ENCODE measurements at regions not wholly inside any gene's neighbourhood (a gene's known extent, or its start where the extent isn't known, plus 50 kb on each side); places are given as distances from the start of the nearest gene placed in this dataset.

DNA sequence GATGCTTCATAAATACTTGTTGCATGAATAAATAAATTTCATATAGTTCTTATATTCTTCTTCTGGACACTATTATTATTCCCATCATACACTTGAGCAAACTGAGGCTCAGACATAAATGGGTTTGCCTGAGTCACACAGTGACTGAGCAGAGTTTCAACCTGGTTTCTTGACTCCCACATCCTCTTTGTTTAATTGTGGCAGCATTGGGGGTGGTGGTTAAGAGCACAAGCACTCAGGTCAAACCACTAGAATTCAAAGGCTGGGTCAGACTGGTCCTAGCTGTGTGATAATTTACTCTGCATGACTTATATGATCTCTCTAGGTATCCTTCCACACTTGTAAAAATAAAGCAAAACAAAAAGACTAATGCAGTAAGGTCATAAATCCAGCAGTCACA is 274.9 kb upstream of the SRRM4 start:
- DNase-seq: no peak

- no peak for DNase-seq
Measured at GRCh38 chr12:118709946-118710345, 271.4 kb upstream of the SRRM4 start.

- no peak for DNase-seq
Measured at GRCh38 chr12:118711185-118711584, 270.2 kb upstream of the SRRM4 start.

GRCh38 chr12:118714051-118714460 is 267.3 kb upstream of the SRRM4 start:
- peak; percentile 74 for DNase-seq

GRCh38 chr12:118714500-118714899 is 266.8 kb upstream of the SRRM4 start:
- no peak for DNase-seq

DNA sequence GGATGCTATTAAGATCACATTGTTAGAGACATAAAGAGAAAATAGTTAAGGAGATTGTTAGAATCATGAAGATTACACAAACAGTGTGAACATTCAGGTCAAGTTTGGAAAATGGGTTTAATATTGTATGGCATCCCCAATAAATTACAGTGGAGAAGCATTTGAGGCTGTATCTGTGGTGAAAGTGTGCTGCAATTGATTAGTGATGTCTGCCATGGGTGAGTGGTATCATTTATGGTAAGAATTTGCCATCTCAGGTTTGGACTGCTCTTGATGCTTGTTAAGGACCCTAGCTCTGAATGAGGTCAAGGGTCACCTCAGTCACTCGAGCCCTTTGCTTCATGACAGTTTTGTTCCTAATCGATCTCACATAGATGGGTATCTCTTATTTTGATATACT is 265.7 kb upstream of the SRRM4 start:
- DNase-seq: no peak

DNA sequence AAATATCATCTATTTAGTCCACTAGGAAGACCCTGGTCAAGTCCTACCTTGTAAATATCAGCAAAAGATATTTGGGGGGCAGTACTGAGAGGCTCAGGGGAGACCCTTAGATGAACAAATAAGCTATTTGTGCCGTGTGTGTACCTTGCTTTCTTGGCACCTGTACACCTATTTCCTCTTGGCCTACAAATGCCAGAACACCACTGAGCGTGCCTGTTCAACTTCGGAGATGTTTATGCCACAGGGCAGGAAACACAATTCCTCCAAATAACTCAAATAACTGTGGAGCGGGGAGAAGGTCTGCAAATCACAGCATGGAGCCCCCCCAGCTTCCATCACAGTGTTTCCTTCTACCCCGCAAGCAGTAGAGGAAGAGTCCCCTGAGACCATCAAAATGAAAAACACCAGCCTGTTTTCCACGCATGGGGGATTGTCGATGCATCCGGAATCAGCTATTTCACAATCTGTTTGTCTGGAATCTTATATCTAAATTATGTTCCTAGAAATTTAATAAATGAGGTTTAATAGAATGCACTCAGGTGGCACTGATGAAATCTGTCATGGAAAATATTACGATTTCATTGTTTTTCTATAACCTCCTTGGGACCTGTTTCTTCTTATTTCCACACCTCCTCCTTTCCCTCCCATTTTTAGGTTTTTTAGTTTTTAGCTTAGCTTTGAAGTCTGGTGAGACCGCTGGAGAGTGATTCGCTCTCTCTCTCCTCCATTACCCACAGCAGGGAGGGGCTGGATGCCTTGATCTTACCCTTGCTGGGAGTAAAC is 254.0 kb upstream of the SRRM4 start:
- DNase-seq: no peak

- DNase-seq: no peak
Measured at GRCh38 chr12:118727979-118728366, 253.4 kb upstream of the SRRM4 start.

GRCh38 chr12:118734266-118734665 is 247.1 kb upstream of the SRRM4 start:
- DNase-seq: no peak

GRCh38 chr12:118737985-118738540 is 243.3 kb upstream of the SRRM4 start:
- no peak for DNase-seq

DNA sequence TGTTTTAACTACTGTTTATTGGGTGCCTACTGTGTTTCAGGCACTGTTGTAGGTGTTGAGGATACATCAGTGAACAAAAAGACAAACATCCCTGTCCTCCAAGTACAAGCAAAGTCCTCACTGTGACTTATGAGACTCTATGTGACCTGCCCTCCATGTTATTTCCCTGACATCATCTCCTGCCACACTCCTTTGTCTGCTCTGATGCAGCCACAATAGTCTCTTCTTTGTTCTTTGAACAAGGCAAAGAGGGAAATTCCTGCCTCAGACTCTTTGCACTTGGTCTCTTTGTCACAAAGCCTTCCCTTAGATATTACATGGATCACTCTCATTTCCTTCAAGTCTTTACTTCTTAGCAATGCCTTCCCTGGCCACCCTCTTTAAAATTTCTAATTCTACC is 240.1 kb upstream of the SRRM4 start:
- DNase-seq: no peak

- DNase-seq: no peak
Measured at GRCh38 chr12:118742431-118742830, 238.9 kb upstream of the SRRM4 start.

DNA sequence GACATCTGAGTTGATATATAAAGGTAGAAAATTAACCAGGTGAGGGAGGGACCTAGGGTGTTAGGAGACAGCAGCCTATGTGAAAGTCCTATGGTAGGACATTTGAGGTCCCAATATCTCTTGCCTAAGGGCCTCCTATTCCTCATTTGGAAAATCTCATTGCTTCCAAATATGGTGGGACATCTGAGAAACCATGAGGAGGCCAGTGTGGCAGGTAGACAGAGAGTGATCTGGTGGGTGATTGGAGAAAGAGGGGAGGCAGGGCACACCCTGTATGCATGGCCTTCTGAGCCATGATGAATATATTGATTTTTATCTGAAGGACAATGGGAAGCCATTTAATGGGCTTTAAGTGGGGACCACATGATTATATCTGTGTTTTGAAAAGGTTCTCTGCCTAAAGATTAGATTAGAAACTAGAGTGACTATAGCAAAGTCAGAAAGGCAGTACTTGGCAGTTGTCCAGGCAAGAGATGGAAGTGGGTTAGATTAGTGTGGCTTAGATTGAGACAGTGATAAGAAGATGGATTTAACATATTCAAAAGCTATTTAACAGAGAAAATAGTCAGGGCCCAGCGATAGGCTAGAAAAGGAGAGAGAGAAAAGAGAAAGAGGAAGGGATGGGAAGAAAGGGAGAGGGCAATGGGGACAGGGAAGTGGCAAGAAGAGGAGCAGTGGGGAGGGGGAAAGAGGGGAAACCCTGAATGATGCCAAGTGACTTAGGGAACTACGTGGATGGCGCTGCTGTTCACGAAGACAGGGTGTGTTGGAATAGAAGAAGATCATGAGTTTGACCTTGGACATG is 237.2 kb upstream of the SRRM4 start:
- DNase-seq: no peak

DNA sequence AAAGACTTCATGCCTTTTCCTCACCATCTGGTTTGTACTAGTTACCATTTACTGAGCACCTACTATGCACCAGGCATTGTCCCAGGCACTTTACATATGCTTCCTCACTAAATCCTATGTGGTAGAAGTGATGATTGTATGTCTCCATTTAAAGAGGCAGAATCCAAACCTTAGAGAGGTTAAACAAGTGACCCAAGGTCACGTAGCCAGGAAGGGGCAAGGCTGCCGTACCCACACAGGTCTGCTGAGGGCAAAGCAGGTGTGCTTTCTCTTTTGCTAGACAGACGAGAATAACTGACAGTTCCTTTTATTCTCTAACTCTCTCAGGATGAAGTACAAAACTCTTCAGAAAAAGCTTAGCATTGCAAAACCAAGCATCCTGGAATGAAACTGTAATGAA is 235.2 kb upstream of the SRRM4 start:
- no peak for DNase-seq

DNA sequence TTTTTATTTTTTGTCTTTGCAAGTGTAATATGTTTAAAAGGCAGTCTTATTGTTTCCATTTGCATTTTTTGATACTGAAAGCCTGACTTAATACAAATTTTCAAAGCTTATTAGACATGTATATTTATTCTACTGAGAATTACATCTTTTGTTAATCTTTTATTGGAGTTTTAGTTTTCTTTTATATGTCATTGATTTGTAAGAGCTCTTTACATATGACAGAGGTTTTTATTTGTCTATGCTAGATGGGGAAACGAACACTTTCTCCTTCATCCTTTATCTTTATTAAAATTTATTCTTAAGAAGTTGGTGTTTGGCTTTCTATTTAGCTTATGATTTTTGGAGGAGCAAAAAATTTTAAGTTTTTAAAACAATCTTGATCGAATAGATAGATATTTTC is 234.4 kb upstream of the SRRM4 start:
- no peak for DNase-seq

DNA sequence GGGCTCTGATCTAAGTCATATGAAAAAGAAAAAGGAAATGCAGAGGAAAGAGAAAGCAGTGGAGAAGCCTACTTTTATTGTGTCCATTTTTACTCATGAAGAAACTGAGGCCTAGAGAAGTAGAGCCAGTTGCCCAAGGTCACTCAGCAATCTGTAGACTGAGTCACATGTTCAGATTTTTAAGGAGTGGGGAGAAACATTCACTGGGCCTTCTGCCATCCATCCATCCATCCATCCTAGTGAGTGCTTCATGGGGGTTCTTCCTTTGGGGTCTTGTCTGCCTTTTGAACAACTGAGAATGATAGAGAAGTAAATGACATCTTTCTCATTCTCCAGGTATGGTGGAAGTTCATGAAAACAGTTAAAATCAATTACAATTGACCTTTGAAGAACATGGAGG is 233.6 kb upstream of the SRRM4 start:
- no peak for DNase-seq

GRCh38 chr12:118748478-118749380 is 232.6 kb upstream of the SRRM4 start:
- DNase-seq: no peak

- no peak for DNase-seq
Measured at GRCh38 chr12:118749646-118750045, 231.7 kb upstream of the SRRM4 start.

GRCh38 chr12:118750666-118751065 is 230.7 kb upstream of the SRRM4 start:
- no peak for DNase-seq

GRCh38 chr12:118751355-118751754 is 230.0 kb upstream of the SRRM4 start:
- no peak for DNase-seq

GRCh38 chr12:118760623-118761022 is 220.7 kb upstream of the SRRM4 start:
- DNase-seq: no peak

GRCh38 chr12:118763234-118763633 is 218.1 kb upstream of the SRRM4 start:
- DNase-seq: no peak

Data from OCI-M1 (cell line).